HL-60 (cell line): ENCODE measurements at regions not wholly inside any gene's neighbourhood (a gene's known extent, or its start where the extent isn't known, plus 50 kb on each side); places are given as distances from the start of the nearest gene placed in this dataset.

Source experiments
- CTCF ChIP-seq: IDR thresholded peaks from one replicate; pipeline ENCODE4 v1.5.1; 2011; ENCODE audit warnings: low read length, control low read depth, inconsistent platforms; ENCODE audit not compliant: insufficient read depth
- GABPA ChIP-seq: IDR thresholded peaks from 2 replicates; pipeline ENCODE4 v1.6.1; 2012; ENCODE audit warnings: low read depth
- POLR2AphosphoS5 ChIP-seq: IDR thresholded peaks from 2 replicates; pipeline ENCODE4 v1.6.1; 2012; ENCODE audit warnings: low read depth
- REST ChIP-seq: IDR thresholded peaks from 2 replicates; pipeline ENCODE4 v1.6.1; 2012; ENCODE audit warnings: low read depth; ENCODE audit not compliant: insufficient replicate concordance

GRCh38 chr15:38920966-38921365 is 356.4 kb upstream of the RASGRP1 start:
- TF ChIP-seq CTCF, result no peak
- no peak for TF ChIP-seq POLR2AphosphoS5
- TF ChIP-seq REST, result no peak
- TF ChIP-seq GABPA, result no peak
